ENCODE measurements at regions not wholly inside any gene's neighbourhood (a gene's known extent, or its start where the extent isn't known, plus 50 kb on each side); places are given as distances from the start of the nearest gene placed in this dataset.

- TF ChIP-seq ZNF2 (tag by site-specific recombination; IDR thresholded peaks at IDR 0.05) (no peak), CTCF (tag by site-specific recombination; IDR thresholded peaks at IDR 0.05) (no peak), ZFP41 (tag by site-specific recombination; IDR thresholded peaks at IDR 0.05; ENCODE audit: borderline replicate concordance) (no peak), ZNF776 (tag by site-specific recombination; IDR thresholded peaks at IDR 0.05; ENCODE audit: borderline replicate concordance) (no peak), TCF7L2 (IDR thresholded peaks at IDR 0.05; ENCODE audit: borderline replicate concordance, low read depth, low read length) (no peak), ZNF274 (IDR thresholded peaks at IDR 0.05; ENCODE audit: low read length) (no peak), ZNF274 (tag by site-specific recombination; IDR thresholded peaks at IDR 0.05; ENCODE audit: borderline replicate concordance) (no peak), SP2 (tag by site-specific recombination; IDR thresholded peaks at IDR 0.05) (no peak), GLI2 (tag by site-specific recombination; IDR thresholded peaks at IDR 0.05; ENCODE audit: borderline replicate concordance, low read depth) (no peak), ZNF433 (tag by site-specific recombination; IDR thresholded peaks at IDR 0.05; ENCODE audit: low read depth) (no peak), ZNF211 (tag by site-specific recombination; IDR thresholded peaks at IDR 0.05; ENCODE audit: low read depth) (no peak), ZNF121 (tag by site-specific recombination; IDR thresholded peaks at IDR 0.05) (no peak)
- TF ChIP-seq, protein P1, sequence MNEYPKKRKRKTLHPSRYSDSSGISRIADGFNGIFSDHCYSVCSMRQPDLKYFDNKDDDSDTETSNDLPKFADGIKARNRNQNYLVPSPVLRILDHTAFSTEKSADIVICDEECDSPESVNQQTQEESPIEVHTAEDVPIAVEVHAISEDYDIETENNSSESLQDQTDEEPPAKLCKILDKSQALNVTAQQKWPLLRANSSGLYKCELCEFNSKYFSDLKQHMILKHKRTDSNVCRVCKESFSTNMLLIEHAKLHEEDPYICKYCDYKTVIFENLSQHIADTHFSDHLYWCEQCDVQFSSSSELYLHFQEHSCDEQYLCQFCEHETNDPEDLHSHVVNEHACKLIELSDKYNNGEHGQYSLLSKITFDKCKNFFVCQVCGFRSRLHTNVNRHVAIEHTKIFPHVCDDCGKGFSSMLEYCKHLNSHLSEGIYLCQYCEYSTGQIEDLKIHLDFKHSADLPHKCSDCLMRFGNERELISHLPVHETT (tag by site-specific recombination; IDR thresholded peaks at IDR 0.05), result no peak
- TF ChIP-seq, protein P2, sequence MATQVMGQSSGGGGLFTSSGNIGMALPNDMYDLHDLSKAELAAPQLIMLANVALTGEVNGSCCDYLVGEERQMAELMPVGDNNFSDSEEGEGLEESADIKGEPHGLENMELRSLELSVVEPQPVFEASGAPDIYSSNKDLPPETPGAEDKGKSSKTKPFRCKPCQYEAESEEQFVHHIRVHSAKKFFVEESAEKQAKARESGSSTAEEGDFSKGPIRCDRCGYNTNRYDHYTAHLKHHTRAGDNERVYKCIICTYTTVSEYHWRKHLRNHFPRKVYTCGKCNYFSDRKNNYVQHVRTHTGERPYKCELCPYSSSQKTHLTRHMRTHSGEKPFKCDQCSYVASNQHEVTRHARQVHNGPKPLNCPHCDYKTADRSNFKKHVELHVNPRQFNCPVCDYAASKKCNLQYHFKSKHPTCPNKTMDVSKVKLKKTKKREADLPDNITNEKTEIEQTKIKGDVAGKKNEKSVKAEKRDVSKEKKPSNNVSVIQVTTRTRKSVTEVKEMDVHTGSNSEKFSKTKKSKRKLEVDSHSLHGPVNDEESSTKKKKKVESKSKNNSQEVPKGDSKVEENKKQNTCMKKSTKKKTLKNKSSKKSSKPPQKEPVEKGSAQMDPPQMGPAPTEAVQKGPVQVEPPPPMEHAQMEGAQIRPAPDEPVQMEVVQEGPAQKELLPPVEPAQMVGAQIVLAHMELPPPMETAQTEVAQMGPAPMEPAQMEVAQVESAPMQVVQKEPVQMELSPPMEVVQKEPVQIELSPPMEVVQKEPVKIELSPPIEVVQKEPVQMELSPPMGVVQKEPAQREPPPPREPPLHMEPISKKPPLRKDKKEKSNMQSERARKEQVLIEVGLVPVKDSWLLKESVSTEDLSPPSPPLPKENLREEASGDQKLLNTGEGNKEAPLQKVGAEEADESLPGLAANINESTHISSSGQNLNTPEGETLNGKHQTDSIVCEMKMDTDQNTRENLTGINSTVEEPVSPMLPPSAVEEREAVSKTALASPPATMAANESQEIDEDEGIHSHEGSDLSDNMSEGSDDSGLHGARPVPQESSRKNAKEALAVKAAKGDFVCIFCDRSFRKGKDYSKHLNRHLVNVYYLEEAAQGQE (tag by site-specific recombination; IDR thresholded peaks at IDR 0.05), result no peak
- TF ChIP-seq, protein P3, sequence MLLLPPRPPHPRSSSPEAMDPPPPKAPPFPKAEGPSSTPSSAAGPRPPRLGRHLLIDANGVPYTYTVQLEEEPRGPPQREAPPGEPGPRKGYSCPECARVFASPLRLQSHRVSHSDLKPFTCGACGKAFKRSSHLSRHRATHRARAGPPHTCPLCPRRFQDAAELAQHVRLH (tag by site-specific recombination; IDR thresholded peaks at IDR 0.05), result no peak
Measured at GRCh38 chr2:239611222-239611795, 210.5 kb upstream of the HDAC4 start.

Data from HEK293 (cell line).